Heart right ventricle (tissue), 16 donors: ENCODE measurements at regions not wholly inside any gene's neighbourhood (a gene's known extent, or its start where the extent isn't known, plus 50 kb on each side); places are given as distances from the start of the nearest gene placed in this dataset.

Source experiments
- ATAC-seq, 8 donors: fragments of 200-7000 bp; cut with Tn5 transposase; one replicate each; pipeline ENCODE4 v1.9.1; 2020; ENCODE audit warnings: mild to moderate bottlenecking in 8 of 8, moderate library complexity in 8 of 8, moderate number of reproducible peaks in 1 of 8
- DNase-seq, 2 donors: peaks; one replicate each; pipeline ENCODE4 v3.0.0-alpha.2; 2020
- H3K27ac ChIP-seq, 10 donors: fragments of 200-600 bp; sonication (generic) in 2 of 10; one replicate each; pipeline versions ENCODE4 v1.5.0 to v1.8.0; 2020 to 2022; ENCODE audit warnings: mild to moderate bottlenecking in 3 of 10
- H3K27me3 ChIP-seq, 7 donors: fragments of 200-600 bp; one replicate each; pipeline ENCODE4 v1.8.0; 2021 to 2022; ENCODE audit warnings: mild to moderate bottlenecking in 2 of 7
- H3K36me3 ChIP-seq, 9 donors: fragments of 200-600 bp; sonication (generic) in 1 of 9; one replicate each; pipeline versions ENCODE4 v1.5.0 to v1.8.0; 2020 to 2022; ENCODE audit warnings: mild to moderate bottlenecking in 2 of 9
- H3K4me1 ChIP-seq, 9 donors: fragments of 200-600 bp; sonication (generic) in 1 of 9; one replicate each; pipeline versions ENCODE4 v1.5.0 to v1.8.0; 2020 to 2022; ENCODE audit warnings: mild to moderate bottlenecking in 4 of 9
- H3K4me3 ChIP-seq, 10 donors: fragments of 200-600 bp; sonication (generic) in 2 of 10; one replicate each; pipeline versions ENCODE4 v1.5.0 to v1.8.0; 2020 to 2022; ENCODE audit warnings: mild to moderate bottlenecking in 7 of 10, moderate library complexity in 2 of 10
- H3K9me3 ChIP-seq, 11 donors: fragments of 200-600 bp in 10 of 11; sonication (generic) in 2 of 11; one replicate each; pipeline versions ENCODE4 v1.5.0 to v1.8.0; 2013 to 2022; ENCODE audit warnings: mild to moderate bottlenecking in 2 of 11, control low read depth in 1 of 11, moderate library complexity in 1 of 11
- WGBS, 2 donors: extraction: QIAGEN DNeasy Blood & Tissue Kit; methylation state at CpG; one replicate each; pipeline ENCODE4 v1.1.7; 2013; ENCODE audit warnings: inconsistent platforms in 1 of 2; 5-methylcytosine and 5-hydroxymethylcytosine counted together
- intact Hi-C, 10 donors: fragments of 100-400 bp; cut with DNase I; formaldehyde crosslinking; loops; one replicate each; pipeline versions ENCODE4 v1.11.1 to v1.14.2; 2022
- TF ChIP-seq, protein P1 (sequence below), 9 donors: fragments of 200-600 bp; sonication (generic) in 2 of 9; IDR thresholded peaks; one replicate each; pipeline versions ENCODE4 v1.5.0 to v1.8.0; 2021 to 2022; ENCODE audit warnings: antibody characterized with exemption in 9 of 9, mild to moderate bottlenecking in 5 of 9, moderate library complexity in 1 of 9
- donor health status: Arrhythmogenic right ventricular cardiomyopathy.
- donor health status: ischemic (EF 13 %, LVEDD 7.1; RV severe dilation, severe dysfunction).
- donor health status: healthy with polysubstance abuse.
- donor health status: DM: no; HTN: yes; CAD: no.
- donor health status: DM: no; HTN: no; CAD: no.
- donor health status: ischemic (EF 25% LVEDD 6.9; RV normal size, moderate dysfunction).
- donor health status: ischemic (EF 25% LVEDD 5.7; RV mildly dilated, moderate dysfunction).
- donor health status: healthy.
- donor health status: DM: yes; HTN: yes; CAD: no.
- donor health status: Ischemic cardiomyopathy.
- donor health status: ischemic (EF 35%, LVEDD 5.7; RV mildly dilated, moderate dysfunction).
- donor health status: nonischemic (EF 11% LVEDD 7.7; RV severe dilation, severe dysfunction).
- donor health status: DM: yes; HTN: yes; CAD: no.
- donor health status: PGD.
- donor health status: ischemic (EF 29% LVEDD 5.4; RV normal size, mild dysfunction).
- donor health status: nonischemic (EF 23%, LVEDD 6.1; RV moderate dilation, normal function).

- H3K9me3 ChIP-seq = peaks cover 0 to 13% (median 0%) of the 10 kb centered on the region in 11 donors
- no peak overlapping the region for H3K4me3 ChIP-seq
- DNase-seq (no peak), ATAC-seq (no peak)
- TF ChIP-seq, protein P1, sequence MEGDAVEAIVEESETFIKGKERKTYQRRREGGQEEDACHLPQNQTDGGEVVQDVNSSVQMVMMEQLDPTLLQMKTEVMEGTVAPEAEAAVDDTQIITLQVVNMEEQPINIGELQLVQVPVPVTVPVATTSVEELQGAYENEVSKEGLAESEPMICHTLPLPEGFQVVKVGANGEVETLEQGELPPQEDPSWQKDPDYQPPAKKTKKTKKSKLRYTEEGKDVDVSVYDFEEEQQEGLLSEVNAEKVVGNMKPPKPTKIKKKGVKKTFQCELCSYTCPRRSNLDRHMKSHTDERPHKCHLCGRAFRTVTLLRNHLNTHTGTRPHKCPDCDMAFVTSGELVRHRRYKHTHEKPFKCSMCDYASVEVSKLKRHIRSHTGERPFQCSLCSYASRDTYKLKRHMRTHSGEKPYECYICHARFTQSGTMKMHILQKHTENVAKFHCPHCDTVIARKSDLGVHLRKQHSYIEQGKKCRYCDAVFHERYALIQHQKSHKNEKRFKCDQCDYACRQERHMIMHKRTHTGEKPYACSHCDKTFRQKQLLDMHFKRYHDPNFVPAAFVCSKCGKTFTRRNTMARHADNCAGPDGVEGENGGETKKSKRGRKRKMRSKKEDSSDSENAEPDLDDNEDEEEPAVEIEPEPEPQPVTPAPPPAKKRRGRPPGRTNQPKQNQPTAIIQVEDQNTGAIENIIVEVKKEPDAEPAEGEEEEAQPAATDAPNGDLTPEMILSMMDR (IDR thresholded peaks at IDR 0.05) = no peak
- H3K36me3 ChIP-seq = no peaks in the 10 kb centered on the region
- intact Hi-C loops = loop anchor here in 2 of 10 donors (5.0 to 10.0 kb wide), 2 partner anchors 98 to 100 kb away; no protein-coding TSS in a partner anchor
- no peak overlapping the region for H3K27ac ChIP-seq
- H3K27me3 ChIP-seq = peaks cover 0 to 18% (median 0%) of the 10 kb centered on the region in 7 donors
- WGBS, 2 donors = 63 to 78% methylated on average over 2 of the region's 2 CpGs
- H3K4me1 ChIP-seq = no peaks in the 10 kb centered on the region
Observed at GRCh38 chr15:101544613-101544945, 55.1 kb upstream of the PCSK6 start.

DNA sequence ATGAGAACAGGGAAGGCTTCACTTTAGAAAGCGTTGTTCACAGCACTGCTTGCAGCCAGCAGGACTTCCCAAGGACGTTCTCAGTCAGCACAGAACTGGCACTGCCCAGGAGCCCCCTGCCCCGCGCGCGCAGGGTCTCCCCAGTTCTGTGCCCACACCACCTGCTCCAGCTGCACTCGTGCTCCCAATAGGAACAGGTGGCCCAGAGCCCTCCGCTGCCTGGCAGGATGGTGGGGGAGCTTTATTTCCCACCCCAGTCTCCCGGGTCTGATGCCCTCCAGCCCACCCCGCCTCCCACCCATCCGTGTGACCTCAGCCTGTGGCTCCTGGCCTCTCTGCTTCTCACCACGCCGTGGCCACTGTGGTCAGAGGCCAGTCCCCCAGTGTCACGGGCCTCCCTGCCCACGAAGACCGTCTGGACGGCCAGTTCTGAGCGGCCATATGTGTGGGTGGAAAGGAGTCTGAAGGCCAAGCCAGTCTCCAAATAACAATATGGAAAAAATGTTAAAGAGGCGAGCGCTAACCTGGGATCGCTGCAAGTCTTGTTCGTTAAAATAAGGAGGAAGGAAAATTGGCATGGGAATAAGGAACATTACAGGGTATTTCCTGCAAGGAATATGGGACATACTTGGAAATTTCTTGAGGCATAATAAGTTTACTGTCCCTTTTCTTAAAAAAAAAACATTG is 54.6 kb upstream of the PCSK6 start:
- H3K27ac ChIP-seq = no peak overlapping the region
- H3K4me1 ChIP-seq = no peaks in the 10 kb centered on the region
- peaks cover 0 to 18% (median 0%) of the 10 kb centered on the region in 7 donors for H3K27me3 ChIP-seq
- H3K9me3 ChIP-seq = peaks cover 0 to 18% (median 0%) of the 10 kb centered on the region in 11 donors
- intact Hi-C loops = loop anchor here in 2 of 10 donors (5.0 to 10.0 kb wide), 2 partner anchors 98 to 101 kb away; no protein-coding TSS in a partner anchor
- no peaks in the 10 kb centered on the region for H3K36me3 ChIP-seq
- H3K4me3 ChIP-seq = no peak overlapping the region
- WGBS, 2 donors = 74 to 75% methylated on average over 22 of the region's 22 CpGs
- ATAC-seq (no peak), DNase-seq (no peak)
- TF ChIP-seq, protein P1 (IDR thresholded peaks at IDR 0.05) = no peak

GRCh38 chr15:101543431-101543830 is 53.9 kb upstream of the PCSK6 start:
- intact Hi-C loops = loop anchor here in 2 of 10 donors (5.0 to 10.0 kb wide), 2 partner anchors 99 to 101 kb away; no protein-coding TSS in a partner anchor
- H3K9me3 ChIP-seq = peaks cover 0 to 18% (median 0%) of the 10 kb centered on the region in 11 donors
- no peak for DNase-seq

DNA sequence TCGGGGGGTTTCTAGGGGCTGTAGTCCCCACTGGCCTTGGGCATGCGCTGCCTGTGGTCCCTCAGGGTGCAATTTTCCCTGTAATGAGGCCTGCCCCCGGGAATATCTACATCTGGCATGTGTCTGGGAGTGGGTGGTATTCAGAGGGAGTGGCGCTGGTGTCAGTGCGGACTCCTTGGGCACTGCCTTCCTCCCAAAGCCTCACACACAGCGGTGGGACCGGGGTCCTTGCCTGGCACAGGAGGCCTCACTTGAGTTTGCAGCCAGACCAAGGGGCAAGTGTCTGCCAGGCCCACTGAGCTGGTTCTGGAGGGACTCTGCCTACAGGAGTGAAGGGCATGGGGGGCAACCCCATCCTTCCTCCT is 53.5 kb upstream of the PCSK6 start:
- Histone ChIP-seq H3K4me3 (no peak overlapping the region), H3K9me3 (peaks cover 0 to 19% (median 0%) of the 10 kb centered on the region in 11 donors), H3K27ac (no peak overlapping the region), H3K27me3 (peaks cover 0 to 18% (median 0%) of the 10 kb centered on the region in 7 donors), H3K36me3 (no peaks in the 10 kb centered on the region), H3K4me1 (no peaks in the 10 kb centered on the region)
- TF ChIP-seq, protein P1 (IDR thresholded peaks at IDR 0.05) = no peak
- no peak for DNase-seq
- intact Hi-C loops = loop anchor here in 2 of 10 donors (5.0 to 10.0 kb wide), 2 partner anchors 99 to 102 kb away; no protein-coding TSS in a partner anchor
- WGBS, 2 donors = 83 to 95% methylated on average over 7 of the region's 7 CpGs
- no peak for ATAC-seq

More at GRCh38 chr15:101543431-101543830, 53.9 kb upstream of the PCSK6 start:
- Histone ChIP-seq H3K4me3 (no peak overlapping the region), H3K27ac (no peak overlapping the region), H3K36me3 (no peaks in the 10 kb centered on the region), H3K27me3 (peaks cover 0 to 18% (median 0%) of the 10 kb centered on the region in 7 donors), H3K4me1 (no peaks in the 10 kb centered on the region)
- WGBS, 2 donors = 86 to 91% methylated on average over 12 of the region's 12 CpGs
- ATAC-seq = no peak
- TF ChIP-seq, protein P1 (IDR thresholded peaks at IDR 0.05) = no peak
